HCT116 (cell line): ENCODE measurements at regions not wholly inside any gene's neighbourhood (a gene's known extent, or its start where the extent isn't known, plus 50 kb on each side); places are given as distances from the start of the nearest gene placed in this dataset.
A peak's percentile ranks its signal among the peaks of the same experiment; 100 is the strongest.

ENCODE experiments used
- ATAC-seq: fragments of 200-7000 bp; cut with Tn5 transposase; 2 replicates; pipeline ENCODE4 v1.9.1; 2020; ENCODE audit warnings: mild to moderate bottlenecking, moderate library complexity
- BruUV-seq: library from RNA; stranded (reverse); fragments of 400-500 nt; replicated peaks from 2 replicates; lab custom pipeline; 2021; lab: Mats Ljungman, UMichigan
- CTCF ChIA-PET: fragments of 300-600 bp; sonication (Branson Sonifier 250); formaldehyde crosslinking; loops from one replicate; lab custom pipeline; 2021; ENCODE audit warnings: antibody characterized with exemption; lab: Charles Lee
- POLR2A ChIA-PET: fragments of 300-600, 350-600 bp; sonication (Branson Sonifier 250); formaldehyde crosslinking; loops from one replicate; lab custom pipeline; 2021; ENCODE audit warnings: antibody characterized with exemption; lab: Charles Lee
- RAD21 ChIA-PET, 2 experiments: fragments of 300-600 bp; sonication (Branson Sonifier 250); formaldehyde crosslinking; loops; one replicate each; lab custom pipeline; 2023; ENCODE audit warnings: low total read pairs in 2 of 2; ENCODE audit not compliant: uncharacterized antibody in 2 of 2, unreplicated experiment in 2 of 2, low non-redundant PET in 1 of 2; lab: Charles Lee
- DNase-seq: peaks from one replicate; pipeline ENCODE4 v3.0.0-alpha.2; 2010; ENCODE audit warnings: low read depth, low spot score
- H2AFZ ChIP-seq: fragments of 200-600 bp; shearing (Covaris generic), sonication (generic); 2 replicates; pipeline ENCODE4 v1.6.1; 2017; ENCODE audit warnings: low read depth, mixed run types, mixed read lengths, antibody characterized with exemption, low read length; ENCODE audit not compliant: poor library complexity, severe bottlenecking
- H3K27ac ChIP-seq: 2 replicates; pipeline ENCODE4 v1.5.1; 2012; ENCODE audit warnings: low read depth, low read length
- H3K27me3 ChIP-seq: fragments of 200-600 bp; sonication (generic); 2 replicates; pipeline ENCODE4 v1.6.1; 2016; ENCODE audit warnings: mixed run types, low read length, mixed read lengths; ENCODE audit not compliant: insufficient read depth
- H3K36me3 ChIP-seq, 2 experiments: fragments of 200-500 bp in 1 of 2; fragments of 200-600 bp in 1 of 2; sonication (Bioruptor generic) in 1 of 2; sonication (generic) in 1 of 2; 2 replicates each; pipeline versions ENCODE4 v1.5.1 to v1.6.1; 2014 to 2016; ENCODE audit warnings: low read length in 2 of 2, inconsistent platforms in 1 of 2, mixed read lengths in 1 of 2, mixed run types in 1 of 2; ENCODE audit not compliant: insufficient read depth in 2 of 2, control insufficient read depth in 1 of 2
- H3K4me1 ChIP-seq, 2 experiments: fragments of 200-600 bp in 1 of 2; sonication (generic) in 1 of 2; 2 replicates each; pipeline versions ENCODE4 v1.5.1 to v1.6.1; 2012 to 2017; ENCODE audit warnings: low read length in 2 of 2, inconsistent platforms in 1 of 2, mild to moderate bottlenecking in 1 of 2, mixed read lengths in 1 of 2, mixed run types in 1 of 2, moderate library complexity in 1 of 2; ENCODE audit not compliant: insufficient read depth in 2 of 2, control insufficient read depth in 1 of 2
- H3K4me2 ChIP-seq: fragments of 200-600 bp; sonication (generic); 2 replicates; pipeline ENCODE4 v1.6.1; 2017; ENCODE audit warnings: mixed run types, low read length, mixed read lengths
- H3K4me3 ChIP-seq, 2 experiments: fragments of 200-600 bp in 1 of 2; sonication (generic) in 1 of 2; replicated peaks in 1 of 2; 2 replicates each; pipeline ENCODE4 v1.5.1; 2011 to 2016; ENCODE audit warnings: low read length in 2 of 2, control low read depth in 1 of 2, low read depth in 1 of 2, mild to moderate bottlenecking in 1 of 2, mixed read lengths in 1 of 2, mixed run types in 1 of 2
- H3K79me2 ChIP-seq: fragments of 200-600 bp; sonication (generic); 2 replicates; pipeline ENCODE4 v1.6.1; 2017; ENCODE audit warnings: mild to moderate bottlenecking, mixed run types, low read length, moderate library complexity, mixed read lengths; ENCODE audit not compliant: insufficient read depth
- H3K9ac ChIP-seq: fragments of 200-600 bp; sonication (generic); 2 replicates; pipeline ENCODE4 v1.6.1; 2016; ENCODE audit warnings: low read length, mixed read lengths
- H3K9me2 ChIP-seq: fragments of 200-600 bp; sonication (generic), shearing (Covaris generic); 2 replicates; pipeline ENCODE4 v1.6.1; 2017; ENCODE audit warnings: mixed run types, mild to moderate bottlenecking, moderate library complexity; ENCODE audit not compliant: insufficient read depth
- H3K9me3 ChIP-seq, 2 experiments: fragments of 200-500 bp in 1 of 2; fragments of 200-600 bp in 1 of 2; sonication (Bioruptor generic) in 1 of 2; sonication (generic) in 1 of 2; 2 replicates each; pipeline ENCODE4 v1.6.1; 2014 to 2017; ENCODE audit warnings: low read length in 2 of 2, mixed read lengths in 2 of 2, inconsistent platforms in 1 of 2, low read depth in 1 of 2, mild to moderate bottlenecking in 1 of 2, mixed run types in 1 of 2, moderate library complexity in 1 of 2; ENCODE audit not compliant: control insufficient read depth in 1 of 2, insufficient read depth in 1 of 2
- H4K20me1 ChIP-seq: fragments of 200-600 bp; sonication (generic), shearing (Covaris generic); 2 replicates; pipeline ENCODE4 v1.6.1; 2017; ENCODE audit warnings: mixed run types, mild to moderate bottlenecking, moderate library complexity; ENCODE audit not compliant: insufficient read depth
- ATF3 ChIP-seq: IDR thresholded peaks from 2 replicates; pipeline ENCODE4 v1.6.1; 2012
- CEBPB ChIP-seq: IDR thresholded peaks from 2 replicates; pipeline ENCODE4 v1.6.1; 2012; ENCODE audit warnings: low read depth
- CTCF ChIP-seq, 3 experiments: fragments of 200-600 bp in 1 of 3; sonication (generic) in 1 of 3; IDR thresholded peaks in 2 of 3; conservative IDR thresholded peaks in 1 of 3; 2 replicates each; pipeline ENCODE4 v1.5.1; 2012 to 2017; ENCODE audit warnings: low read depth in 2 of 3, low read length in 2 of 3, antibody characterized with exemption in 1 of 3, borderline replicate concordance in 1 of 3, control low read depth in 1 of 3, mild to moderate bottlenecking in 1 of 3, mixed read lengths in 1 of 3, mixed run types in 1 of 3, moderate library complexity in 1 of 3; ENCODE audit not compliant: insufficient read depth in 1 of 3
- EZH2phosphoT487 ChIP-seq: fragments of 200-600 bp; IDR thresholded peaks from 2 replicates; pipeline ENCODE4 v1.6.1; 2018; ENCODE audit warnings: antibody characterized with exemption, borderline replicate concordance
- FOSL1 ChIP-seq: IDR thresholded peaks from 2 replicates; pipeline ENCODE4 v1.6.1; 2012; ENCODE audit warnings: low read depth
- JUND ChIP-seq: IDR thresholded peaks from 2 replicates; pipeline ENCODE4 v1.6.1; 2012
- MAX ChIP-seq: IDR thresholded peaks from 2 replicates; pipeline ENCODE4 v1.6.1; 2012
- POLR2AphosphoS5 ChIP-seq: IDR thresholded peaks from 2 replicates; pipeline ENCODE4 v1.6.1; 2011; ENCODE audit warnings: mild to moderate bottlenecking, low read depth, low read length, moderate library complexity
- RAD21 ChIP-seq: IDR thresholded peaks from 2 replicates; pipeline ENCODE4 v1.6.1; 2012; ENCODE audit warnings: low read depth, mild to moderate bottlenecking
- REST ChIP-seq: IDR thresholded peaks from 2 replicates; pipeline ENCODE4 v1.6.1; 2012; ENCODE audit warnings: low read depth
- SIN3A ChIP-seq: IDR thresholded peaks from 2 replicates; pipeline ENCODE4 v1.6.1; 2012; ENCODE audit warnings: low read depth
- SP1 ChIP-seq: IDR thresholded peaks from 2 replicates; pipeline ENCODE4 v1.6.1; 2012; ENCODE audit warnings: low read depth
- TCF7L2 ChIP-seq: IDR thresholded peaks from 2 replicates; pipeline ENCODE4 v1.7.0; 2011; ENCODE audit warnings: borderline replicate concordance, inconsistent platforms; ENCODE audit not compliant: insufficient read depth, insufficient read length; ENCODE audit errors: extremely low read depth
- YY1 ChIP-seq: IDR thresholded peaks from 2 replicates; pipeline ENCODE4 v1.6.1; 2011; ENCODE audit warnings: low read length, low read depth, moderate library complexity, mild to moderate bottlenecking; ENCODE audit not compliant: insufficient replicate concordance; ENCODE audit errors: extremely low read depth
- intact Hi-C: fragments of 100-400 bp; cut with micrococcal nuclease; formaldehyde crosslinking; loops from 2 replicates; pipeline ENCODE4 v1.10.0; 2022

GRCh38 chr14:54291491-54292191 is 105.2 kb upstream of the CDKN3 start:
- peak overlapping the region; percentile 40; the same call in 1 of the 2 replicates for H3K27ac ChIP-seq
- no peak for TF ChIP-seq MAX
- no peak for TF ChIP-seq SIN3A
- TF ChIP-seq CEBPB: no peak
- peak; percentile 97 for TF ChIP-seq TCF7L2
- no peak for TF ChIP-seq POLR2AphosphoS5
- no peak for TF ChIP-seq EZH2phosphoT487
- TF ChIP-seq RAD21: no peak
- no peaks in the 10 kb centered on the region for H3K27me3 ChIP-seq
- POLR2A ChIA-PET: no interaction called here
- H3K9me3 ChIP-seq: no peaks in the 10 kb centered on the region
- H4K20me1 ChIP-seq: no peaks in the 10 kb centered on the region
- no peak overlapping the region for H3K4me2 ChIP-seq
- intact Hi-C loops: no loop called here
- no peak overlapping the region for H3K9ac ChIP-seq
- DNase-seq: no peak
- RAD21 ChIA-PET: no interaction called here
- no peaks in the 10 kb centered on the region for H3K9me2 ChIP-seq
- ATAC-seq: 0 out of 2 replicates have a peak, but pooled peaks have one; percentile 40
- H3K4me3 ChIP-seq: no peak overlapping the region
- no peaks in the 10 kb centered on the region for H3K4me1 ChIP-seq
- H3K36me3 ChIP-seq: no peaks in the 10 kb centered on the region
- CTCF ChIA-PET: interaction anchor here (0.7 kb wide), 1 partner anchor 108 kb away, joined by 4 read pairs; no protein-coding TSS in a partner anchor
- BruUV-seq: no TSS peak
- H2AFZ ChIP-seq: no peak overlapping the region
- H3K79me2 ChIP-seq: no peaks in the 10 kb centered on the region

GRCh38 chr14:54294802-54295201 is 102.0 kb upstream of the CDKN3 start:
- intact Hi-C loops: no loop called here
- ChIA-PET RAD21 (no interaction called here), POLR2A (no interaction called here), CTCF (no interaction called here)
- no peak overlapping the region for H3K27ac ChIP-seq
- no peak for ATAC-seq
- H3K36me3 ChIP-seq: no peaks in the 10 kb centered on the region
- no peak overlapping the region for H3K4me3 ChIP-seq
- no peaks in the 10 kb centered on the region for H3K27me3 ChIP-seq
- H3K4me1 ChIP-seq: no peaks in the 10 kb centered on the region
- BruUV-seq: no TSS peak
- no peaks in the 10 kb centered on the region for H3K9me2 ChIP-seq
- H3K4me2 ChIP-seq: no peak overlapping the region
- no peaks in the 10 kb centered on the region for H3K79me2 ChIP-seq
- no peaks in the 10 kb centered on the region for H4K20me1 ChIP-seq
- no peaks in the 10 kb centered on the region for H3K9me3 ChIP-seq
- no peak overlapping the region for H2AFZ ChIP-seq
- DNase-seq: no peak
- H3K9ac ChIP-seq: no peak overlapping the region
- TF ChIP-seq JUND (no peak), POLR2AphosphoS5 (no peak), SP1 (no peak), CTCF (IDR thresholded peaks at IDR 0.05 in 2 of 3, conservative IDR thresholded peaks at IDR 0.05 in 1 of 3; ENCODE audit: borderline replicate concordance in 1 of 3, insufficient read depth in 1 of 3, low read depth in 2 of 3, low read length in 2 of 3) (no peak), TCF7L2 (no peak), ATF3 (no peak), FOSL1 (no peak), YY1 (no peak), CEBPB (no peak), REST (no peak)
